ENCODE measurements at regions not wholly inside any gene's neighbourhood (a gene's known extent, or its start where the extent isn't known, plus 50 kb on each side); places are given as distances from the start of the nearest gene placed in this dataset.

GRCh38 chr4:14877246-14878225 is 124.7 kb upstream of the CPEB2 start:
- Histone ChIP-seq H4K91ac (replicated peaks; ENCODE audit: insufficient read length, low read length) (no peak overlapping the region), H4K8ac (ENCODE audit: extremely low read depth, insufficient read depth, low read length) (no peak overlapping the region), H2BK12ac (ENCODE audit: low read depth, low read length) (no peak overlapping the region), H2BK5ac (ENCODE audit: low read depth, low read length) (no peak overlapping the region), H3K4ac (replicated peaks; ENCODE audit: insufficient read length, low read depth, low read length) (no peak overlapping the region), H4K20me1 (replicated peaks in 1 of 2; ENCODE audit: control insufficient read depth in 1 of 2, insufficient read depth in 2 of 2, low read length in 2 of 2) (no peaks in the 10 kb centered on the region), H3K23me2 (ENCODE audit: low read depth, low read length) (no peaks in the 10 kb centered on the region), H3K79me2 (ENCODE audit: control insufficient read depth in 1 of 2, insufficient read depth in 2 of 2, low read length in 2 of 2) (no peaks in the 10 kb centered on the region), H3K36me3 (ENCODE audit: control insufficient read depth in 2 of 4, insufficient read depth in 4 of 4, low read length in 3 of 4) (no peaks in the 10 kb centered on the region), H2BK120ac (replicated peaks; ENCODE audit: low read depth, low read length) (no peak overlapping the region), H3K56ac (replicated peaks; ENCODE audit: insufficient read length, low read depth, low read length) (no peak overlapping the region), H2AFZ (ENCODE audit: low read length) (no peak overlapping the region), H3K4me2 (ENCODE audit: insufficient read depth in 1 of 2, low read depth in 2 of 2, low read length in 2 of 2) (no peak overlapping the region), H3K4me1 (replicated peaks in 1 of 4; ENCODE audit: control insufficient read depth in 3 of 4, insufficient read depth in 4 of 4, low read length in 3 of 4) (no peaks in the 10 kb centered on the region; a peak in 1 of 7 replicates), H3K79me1 (ENCODE audit: low read depth, low read length) (no peaks in the 10 kb centered on the region), H2BK20ac (ENCODE audit: low read length) (no peak overlapping the region), H3K14ac (ENCODE audit: insufficient read length) (no peak overlapping the region), H3K23ac (ENCODE audit: insufficient read length) (no peak overlapping the region), H3K9me3 (ENCODE audit: insufficient read depth in 2 of 2, low read depth in 1 of 2, low read length in 1 of 2) (no peaks in the 10 kb centered on the region), H3K9ac (replicated peaks in 1 of 4; ENCODE audit: extremely low read depth in 1 of 4, low read depth in 3 of 4, low read length in 3 of 4) (no peak overlapping the region), H4K5ac (ENCODE audit: insufficient read length, low read depth, low read length) (no peak overlapping the region), H3K27me3 (replicated peaks in 1 of 4; ENCODE audit: control insufficient read depth in 3 of 4, extremely low read depth in 1 of 4, insufficient read depth in 3 of 4, low read length in 3 of 4) (no peaks in the 10 kb centered on the region), H3K18ac (ENCODE audit: extremely low read depth, low read length) (no peak overlapping the region), H3K4me3 (ENCODE audit: extremely low read depth in 1 of 4, insufficient read depth in 2 of 4, low read depth in 3 of 4, low read length in 4 of 4) (no peak overlapping the region), H2AK5ac (ENCODE audit: low read depth, low read length) (no peak overlapping the region), H3K27ac (ENCODE audit: low read depth, low read length) (no peak overlapping the region), H2BK15ac (ENCODE audit: low read length) (no peak overlapping the region)
- FAIRE-seq, result no peak
- DNase-seq (ENCODE audit: low read depth in 1 of 2, low spot score in 2 of 2), result no peak
- ChIA-PET CTCF (ENCODE audit: partially characterized antibody) (no interaction called here), POLR2A (ENCODE audit: partially characterized antibody) (no interaction called here)
- TF ChIP-seq SP1 (IDR thresholded peaks at IDR 0.05; ENCODE audit: low read depth, low read length) (no peak), NRF1 (IDR thresholded peaks at IDR 0.05; ENCODE audit: low read depth, low read length) (no peak), EGR1 (IDR thresholded peaks at IDR 0.05; ENCODE audit: borderline replicate concordance, low read depth, low read length) (no peak), CTBP2 (IDR thresholded peaks at IDR 0.05; ENCODE audit: borderline replicate concordance, insufficient read depth, insufficient read length, low read length) (no peak), POLR2A (IDR thresholded peaks at IDR 0.05; ENCODE audit: control extremely low read depth in 1 of 2, low read depth in 2 of 2, low read length in 2 of 2) (no peak), RBBP5 (IDR thresholded peaks at IDR 0.05; ENCODE audit: borderline replicate concordance, low read depth, low read length) (no peak)
- 88% methylated on average over 6 of the region's 6 CpGs; no CpG with 5 or more reads in 1 of the 2 experiments for WGBS, 2 experiments (ENCODE audit: extremely low coverage in 1 of 2, insufficient coverage in 1 of 2, insufficient read length in 1 of 2, insufficient replicate concordance in 2 of 2, low coverage in 1 of 2, low lambda C conversion rate in 2 of 2, missing lambda C conversion rate in 1 of 2)

Data from H1 (cell line).